Thyroid gland (tissue), 4 donors: ENCODE measurements at regions not wholly inside any gene's neighbourhood (a gene's known extent, or its start where the extent isn't known, plus 50 kb on each side); places are given as distances from the start of the nearest gene placed in this dataset.

Experiments used
- DNase-seq, 2 donors: peaks; one replicate each; pipeline ENCODE4 v3.0.0-alpha.2; 2019
- H3K27ac ChIP-seq, 3 donors: fragments of 200-600 bp; sonication (generic); 1 replicate in 2 of 3; 2 replicates in 1 of 3; pipeline ENCODE4 v1.5.1; 2016 to 2019; ENCODE audit warnings: mild to moderate bottlenecking in 1 of 3, moderate library complexity in 1 of 3
- H3K27me3 ChIP-seq: fragments of 200-600 bp; sonication (generic); one replicate; pipeline ENCODE4 v1.5.1; 2019
- H3K36me3 ChIP-seq, 2 donors: fragments of 200-600 bp; sonication (generic); one replicate each; pipeline ENCODE4 v1.5.1; 2016 to 2019
- H3K4me1 ChIP-seq, 2 donors: fragments of 200-600 bp; sonication (generic); one replicate each; pipeline ENCODE4 v1.5.1; 2017 to 2019
- H3K4me3 ChIP-seq, 3 donors: fragments of 200-600 bp; sonication (generic); replicated peaks in 1 of 3; 1 replicate in 2 of 3; 2 replicates in 1 of 3; pipeline ENCODE4 v1.5.1; 2016; ENCODE audit warnings: mild to moderate bottlenecking in 1 of 3
- H3K9me3 ChIP-seq: fragments of 200-600 bp; sonication (generic); one replicate; pipeline ENCODE4 v1.5.1; 2017
- POLR2A ChIP-seq, 2 donors: fragments of 450-650 bp; IDR thresholded peaks; one replicate each; pipeline ENCODE4 v1.6.1; 2017; ENCODE audit warnings: antibody characterized with exemption in 2 of 2, mild to moderate bottlenecking in 2 of 2, moderate library complexity in 1 of 2
- WGBS, 2 donors: methylation state at CpG; one replicate each; pipeline ENCODE4 v1.1.5; 2017; 5-methylcytosine and 5-hydroxymethylcytosine counted together
- intact Hi-C: fragments of 100-400 bp; cut with DNase I; formaldehyde crosslinking; loops from one replicate; pipeline ENCODE4 v1.15.1; 2023
- TF ChIP-seq, protein P1 (sequence below), 6 experiments: fragments of 200-600 bp in 3 of 6; fragments of 450-650 bp in 3 of 6; sonication (generic) in 3 of 6; IDR thresholded peaks; one replicate each; pipeline ENCODE4 v1.5.1; 2016 to 2019; ENCODE audit warnings: antibody characterized with exemption in 6 of 6, mild to moderate bottlenecking in 2 of 6, inconsistent platforms in 1 of 6, moderate library complexity in 1 of 6

DNA sequence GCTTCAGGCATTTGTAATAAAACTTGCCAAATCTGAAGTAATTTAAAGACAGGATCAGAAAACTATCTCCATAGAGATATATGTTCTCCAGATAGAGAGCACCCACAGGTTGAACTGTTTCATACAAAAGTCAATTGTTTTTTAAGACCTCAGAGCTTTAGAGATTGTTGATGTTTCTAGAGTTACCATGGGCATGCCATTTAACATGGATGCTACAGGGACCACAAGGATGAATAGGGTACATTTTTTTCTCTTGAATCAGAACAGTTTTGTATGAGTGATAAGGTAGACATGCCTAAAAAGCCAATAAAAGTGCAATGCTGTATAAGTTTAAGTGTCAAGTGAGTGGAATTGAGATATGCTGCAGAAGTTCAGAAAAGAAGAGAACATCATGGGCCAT lies 511.0 kb upstream of the CAMK1G start:
- intact Hi-C loops, result no loop called here
- H3K9me3 ChIP-seq, result no peaks in the 10 kb centered on the region
- no peak overlapping the region for H3K27ac ChIP-seq
- H3K4me1 ChIP-seq, result no peaks in the 10 kb centered on the region
- no peak overlapping the region for H3K4me3 ChIP-seq
- no peak for DNase-seq
- TF ChIP-seq, protein P1, sequence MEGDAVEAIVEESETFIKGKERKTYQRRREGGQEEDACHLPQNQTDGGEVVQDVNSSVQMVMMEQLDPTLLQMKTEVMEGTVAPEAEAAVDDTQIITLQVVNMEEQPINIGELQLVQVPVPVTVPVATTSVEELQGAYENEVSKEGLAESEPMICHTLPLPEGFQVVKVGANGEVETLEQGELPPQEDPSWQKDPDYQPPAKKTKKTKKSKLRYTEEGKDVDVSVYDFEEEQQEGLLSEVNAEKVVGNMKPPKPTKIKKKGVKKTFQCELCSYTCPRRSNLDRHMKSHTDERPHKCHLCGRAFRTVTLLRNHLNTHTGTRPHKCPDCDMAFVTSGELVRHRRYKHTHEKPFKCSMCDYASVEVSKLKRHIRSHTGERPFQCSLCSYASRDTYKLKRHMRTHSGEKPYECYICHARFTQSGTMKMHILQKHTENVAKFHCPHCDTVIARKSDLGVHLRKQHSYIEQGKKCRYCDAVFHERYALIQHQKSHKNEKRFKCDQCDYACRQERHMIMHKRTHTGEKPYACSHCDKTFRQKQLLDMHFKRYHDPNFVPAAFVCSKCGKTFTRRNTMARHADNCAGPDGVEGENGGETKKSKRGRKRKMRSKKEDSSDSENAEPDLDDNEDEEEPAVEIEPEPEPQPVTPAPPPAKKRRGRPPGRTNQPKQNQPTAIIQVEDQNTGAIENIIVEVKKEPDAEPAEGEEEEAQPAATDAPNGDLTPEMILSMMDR (IDR thresholded peaks at IDR 0.05), result no peak
- TF ChIP-seq POLR2A (IDR thresholded peaks at IDR 0.05), result no peak
- H3K27me3 ChIP-seq, result no peaks in the 10 kb centered on the region
- H3K36me3 ChIP-seq, result no peaks in the 10 kb centered on the region

DNA sequence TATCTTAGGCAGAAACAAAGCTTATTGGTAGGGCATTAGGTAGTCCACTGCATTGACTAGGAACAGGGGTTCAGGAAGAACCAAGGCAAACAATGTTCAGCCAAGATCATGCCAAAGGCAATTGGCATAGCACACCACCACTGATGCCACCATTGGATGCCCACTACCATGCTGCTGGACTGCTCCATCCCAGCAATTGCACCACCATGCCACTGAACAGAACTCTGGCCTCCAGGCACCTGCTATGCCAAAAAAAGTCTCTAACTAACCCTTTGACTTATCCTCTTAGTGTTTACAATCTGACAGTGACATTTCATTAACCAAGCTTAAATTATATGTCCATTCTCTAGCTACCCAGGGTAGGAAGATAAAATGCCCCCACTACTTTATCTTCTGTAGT lies 509.6 kb upstream of the CAMK1G start:
- Histone ChIP-seq H3K9me3 (no peaks in the 10 kb centered on the region), H3K27ac (no peak overlapping the region), H3K4me3 (no peak overlapping the region), H3K27me3 (no peaks in the 10 kb centered on the region), H3K4me1 (no peaks in the 10 kb centered on the region), H3K36me3 (no peaks in the 10 kb centered on the region)
- TF ChIP-seq POLR2A (IDR thresholded peaks at IDR 0.05), result no peak
- TF ChIP-seq, protein P1 (IDR thresholded peaks at IDR 0.05), result no peak
- no peak for DNase-seq
- intact Hi-C loops, result no loop called here

DNA sequence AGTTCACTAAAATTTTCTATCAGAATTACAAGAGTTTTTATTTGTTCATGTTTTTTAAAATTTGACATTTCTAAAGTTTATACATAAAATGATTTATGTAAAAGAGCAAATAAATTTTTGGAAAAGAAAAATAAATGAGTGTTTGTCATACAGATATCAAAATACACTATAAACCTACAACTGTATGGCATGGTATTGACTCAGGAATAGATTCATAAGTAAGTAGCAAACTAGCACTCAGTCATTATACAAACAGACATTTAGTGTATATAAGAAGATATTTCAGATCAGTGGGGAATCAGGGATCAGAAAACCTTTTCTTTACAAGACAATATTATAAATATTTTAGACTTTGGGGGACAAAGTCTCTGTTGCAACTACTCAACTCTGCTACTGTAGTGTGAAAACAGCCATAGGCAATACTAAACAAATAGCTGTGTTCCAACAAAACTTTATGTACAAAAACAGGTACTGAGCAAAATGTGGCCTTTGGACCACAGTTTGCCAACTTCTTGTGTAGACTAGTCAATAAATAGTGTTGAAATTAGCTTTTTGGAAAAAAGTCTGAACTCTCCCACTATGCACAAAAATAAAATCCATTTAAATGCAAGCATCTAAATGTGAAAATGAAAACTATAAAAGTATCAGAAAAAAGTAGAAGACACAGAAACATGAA lies 508.8 kb upstream of the CAMK1G start:
- intact Hi-C loops, result no loop called here
- no peak overlapping the region for H3K4me3 ChIP-seq
- no peaks in the 10 kb centered on the region for H3K27me3 ChIP-seq
- H3K4me1 ChIP-seq, result no peaks in the 10 kb centered on the region
- TF ChIP-seq, protein P1 (IDR thresholded peaks at IDR 0.05), result no peak
- no peak for TF ChIP-seq POLR2A (IDR thresholded peaks at IDR 0.05)
- no peak for DNase-seq
- no peak overlapping the region for H3K27ac ChIP-seq
- H3K9me3 ChIP-seq, result no peaks in the 10 kb centered on the region
- no peaks in the 10 kb centered on the region for H3K36me3 ChIP-seq

DNA sequence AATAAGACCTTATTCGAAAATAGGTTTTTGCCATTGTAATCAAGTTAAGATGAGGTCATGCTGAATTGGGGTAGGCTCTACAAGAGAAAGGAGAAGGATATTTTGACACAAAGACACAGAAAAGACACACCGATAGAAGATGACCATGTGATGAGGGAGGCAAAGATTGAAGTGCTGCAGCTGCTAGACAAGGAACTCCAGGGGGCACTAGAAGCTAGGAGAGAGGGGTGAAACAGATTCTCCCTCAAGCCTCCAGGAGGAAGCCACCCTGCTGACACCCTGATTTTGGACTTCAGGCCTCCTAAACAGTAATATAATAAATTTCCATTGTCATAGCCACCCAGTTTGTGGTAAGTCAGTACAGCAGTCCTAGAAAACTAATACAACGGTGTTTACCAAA lies 506.8 kb upstream of the CAMK1G start:
- WGBS, 2 donors, result 95 to 98% methylated on average over 3 of the region's 3 CpGs
- intact Hi-C loops, result no loop called here
- TF ChIP-seq, protein P1 (IDR thresholded peaks at IDR 0.05), result no peak
- no peak for TF ChIP-seq POLR2A (IDR thresholded peaks at IDR 0.05)

DNA sequence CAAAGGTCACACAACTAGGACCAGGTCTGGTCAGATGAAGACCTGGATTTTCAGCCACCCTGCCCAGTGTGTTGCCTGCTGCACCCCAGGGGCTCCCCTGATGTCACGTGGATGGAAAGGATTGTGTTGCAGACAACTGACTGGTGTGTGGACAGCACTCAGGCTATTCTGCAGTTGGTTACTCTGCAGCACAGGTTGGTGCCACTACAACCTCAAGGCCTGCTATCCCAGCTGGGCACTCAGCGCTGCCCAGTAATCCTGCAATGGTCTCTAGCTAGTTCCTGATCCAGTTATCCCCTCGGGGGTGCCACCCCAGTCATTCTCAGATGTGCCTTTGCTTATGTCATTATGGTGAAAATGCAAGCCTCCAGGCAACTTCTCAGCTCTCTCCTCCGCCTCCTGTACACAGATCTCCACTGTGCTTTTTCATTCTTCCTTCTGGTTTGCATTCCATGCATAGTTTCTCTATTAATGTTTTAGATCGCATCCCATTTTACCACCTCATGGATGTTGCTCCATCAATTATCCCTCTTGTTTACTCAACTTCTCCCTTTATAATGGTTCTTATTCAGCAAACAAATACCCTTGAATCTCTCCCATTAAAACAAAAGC lies 503.2 kb upstream of the CAMK1G start:
- H3K27me3 ChIP-seq, result no peaks in the 10 kb centered on the region
- WGBS, 2 donors, result 77 to 85% methylated on average over 4 to 5 of the region's 5 CpGs

More for the DNA sequence above, 506.8 kb upstream of the CAMK1G start:
- Histone ChIP-seq H3K4me3 (no peak overlapping the region), H3K36me3 (no peaks in the 10 kb centered on the region), H3K27me3 (no peaks in the 10 kb centered on the region), H3K9me3 (no peaks in the 10 kb centered on the region), H3K27ac (no peak overlapping the region), H3K4me1 (no peaks in the 10 kb centered on the region)
- DNase-seq, result no peak

More for the DNA sequence above, 503.2 kb upstream of the CAMK1G start:
- intact Hi-C loops, result no loop called here
- Histone ChIP-seq H3K9me3 (no peaks in the 10 kb centered on the region), H3K4me3 (no peak overlapping the region), H3K27ac (no peak overlapping the region), H3K36me3 (no peaks in the 10 kb centered on the region), H3K4me1 (no peaks in the 10 kb centered on the region)
- TF ChIP-seq, protein P1 (IDR thresholded peaks at IDR 0.05), result no peak
- TF ChIP-seq POLR2A (IDR thresholded peaks at IDR 0.05), result no peak
- DNase-seq, result no peak
